OCI-LY7 (cell line): ENCODE measurements at regions not wholly inside any gene's neighbourhood (a gene's known extent, or its start where the extent isn't known, plus 50 kb on each side); places are given as distances from the start of the nearest gene placed in this dataset.
"Not testable (repeated sequence)": the region's sequence is repeated elsewhere in the genome, so short reads cannot be mapped to it uniquely, and the experiment has no call there.

Source experiments
- BruUV-seq: library from RNA; stranded (reverse); fragments of 400-500 nt; replicated peaks from 2 replicates; lab custom pipeline; 2021; lab: Mats Ljungman, UMichigan
- CTCF ChIA-PET: fragments of 300-600 bp; sonication (Branson Sonifier 250); formaldehyde crosslinking; loops from one replicate; lab custom pipeline; 2022; ENCODE audit warnings: antibody characterized with exemption; ENCODE audit not compliant: unreplicated experiment; lab: Charles Lee
- POLR2A ChIA-PET: fragments of 300-600 bp; sonication (Branson Sonifier 250); formaldehyde crosslinking; loops from one replicate; lab custom pipeline; 2022; ENCODE audit warnings: antibody characterized with exemption; lab: Charles Lee
- DNase-seq: peaks from one replicate; pipeline ENCODE4 v3.0.0-alpha.2; 2015; ENCODE audit warnings: low spot score
- H2AFZ ChIP-seq: fragments of 200-600 bp; sonication (generic), shearing (Covaris generic); 2 replicates; pipeline ENCODE4 v1.6.1; 2014; ENCODE audit warnings: mild to moderate bottlenecking, antibody characterized with exemption, low read length, moderate library complexity
- H3K27ac ChIP-seq: fragments of 200-600 bp; sonication (generic); 2 replicates; pipeline ENCODE4 v1.5.1; 2014; ENCODE audit warnings: mixed run types, low read depth, mild to moderate bottlenecking, moderate library complexity, low read length, inconsistent platforms; ENCODE audit not compliant: poor library complexity, severe bottlenecking
- H3K36me3 ChIP-seq: fragments of 200-600 bp; sonication (generic); 2 replicates; pipeline ENCODE4 v1.6.1; 2014; ENCODE audit warnings: mild to moderate bottlenecking, antibody characterized with exemption, low read length, moderate library complexity, mixed read lengths; ENCODE audit not compliant: insufficient read depth
- H3K4me1 ChIP-seq: fragments of 200-600 bp; sonication (generic); 2 replicates; pipeline ENCODE4 v1.5.1; 2014; ENCODE audit warnings: mild to moderate bottlenecking, low read length; ENCODE audit not compliant: insufficient read depth, poor library complexity, severe bottlenecking
- H3K4me2 ChIP-seq: fragments of 200-600 bp; sonication (generic); 2 replicates; pipeline ENCODE4 v1.6.1; 2014; ENCODE audit warnings: mild to moderate bottlenecking, low read length
- H3K4me3 ChIP-seq: fragments of 200-600 bp; sonication (generic); 2 replicates; pipeline ENCODE4 v1.5.1; 2014; ENCODE audit warnings: mild to moderate bottlenecking, low read depth, low read length; ENCODE audit not compliant: poor library complexity, severe bottlenecking
- H3K79me2 ChIP-seq: fragments of 200-600 bp; sonication (generic); 2 replicates; pipeline ENCODE4 v1.6.1; 2016; ENCODE audit warnings: low read depth, mild to moderate bottlenecking, low read length, moderate library complexity, mixed read lengths; ENCODE audit not compliant: insufficient read depth
- H3K9me2 ChIP-seq: fragments of 200-600 bp; sonication (generic); 2 replicates; pipeline ENCODE4 v1.6.1; 2016; ENCODE audit warnings: mild to moderate bottlenecking, low read length, mixed read lengths; ENCODE audit not compliant: insufficient read depth
- H3K9me3 ChIP-seq: fragments of 200-600 bp; sonication (generic); 2 replicates; pipeline ENCODE4 v1.6.1; 2014; ENCODE audit warnings: mild to moderate bottlenecking, mixed run types, low read length, mixed read lengths
- H4K20me1 ChIP-seq: fragments of 200-600 bp; sonication (generic); 2 replicates; pipeline ENCODE4 v1.6.1; 2014; ENCODE audit warnings: mild to moderate bottlenecking, antibody characterized with exemption, low read length, moderate library complexity, mixed read lengths; ENCODE audit not compliant: insufficient read depth
- intact Hi-C: fragments of 100-400 bp; cut with micrococcal nuclease; formaldehyde crosslinking; loops from one replicate; pipeline ENCODE4 v1.10.0; 2022; ENCODE audit not compliant: unreplicated experiment

- POLR2A ChIA-PET, H3K4me2 ChIP-seq, H3K9me3 ChIP-seq, intact Hi-C loops, H3K4me1 ChIP-seq, H4K20me1 ChIP-seq, BruUV-seq, H3K27ac ChIP-seq, DNase-seq, H2AFZ ChIP-seq, H3K9me2 ChIP-seq, H3K36me3 ChIP-seq, H3K4me3 ChIP-seq, H3K79me2 ChIP-seq, CTCF ChIA-PET: not testable (repeated sequence)
These were observed 164.6 kb downstream of the POTEH start for GRCh38 chr22:15854421-15854820.

DNA sequence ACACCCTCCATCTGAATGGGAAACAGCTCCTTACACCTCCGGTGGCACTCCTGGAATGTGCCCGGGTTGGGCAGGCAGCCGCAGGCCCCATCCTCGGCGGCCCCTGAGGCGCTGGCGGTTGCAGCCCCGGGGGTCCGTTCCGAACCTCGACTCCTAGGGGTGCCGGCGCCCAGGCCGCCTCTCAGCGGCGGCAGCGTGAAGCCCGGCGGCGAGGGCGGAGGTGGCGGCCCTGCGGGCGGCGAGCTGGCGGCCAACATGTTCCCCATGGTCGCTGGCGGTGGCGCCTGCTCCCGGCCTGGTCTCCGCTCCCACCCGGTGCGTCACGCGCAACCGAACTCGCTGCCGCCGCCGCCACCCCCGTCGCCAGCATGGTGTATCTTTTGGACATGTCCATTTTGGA is 165.2 kb downstream of the POTEH start:
- H3K4me3 ChIP-seq, H3K4me1 ChIP-seq, intact Hi-C loops, CTCF ChIA-PET, DNase-seq, H2AFZ ChIP-seq, H3K9me2 ChIP-seq, H3K27ac ChIP-seq, POLR2A ChIA-PET, H3K36me3 ChIP-seq, H4K20me1 ChIP-seq, H3K79me2 ChIP-seq, H3K4me2 ChIP-seq, H3K9me3 ChIP-seq, BruUV-seq: not testable (repeated sequence)

GRCh38 chr22:15880926-15881325 is 191.1 kb downstream of the POTEH start:
- POLR2A ChIA-PET, H3K4me2 ChIP-seq, H3K27ac ChIP-seq, H3K4me3 ChIP-seq, H3K4me1 ChIP-seq, H4K20me1 ChIP-seq, H3K36me3 ChIP-seq, DNase-seq, H2AFZ ChIP-seq, CTCF ChIA-PET, BruUV-seq, H3K79me2 ChIP-seq, H3K9me2 ChIP-seq, H3K9me3 ChIP-seq, intact Hi-C loops: not testable (repeated sequence)

DNA sequence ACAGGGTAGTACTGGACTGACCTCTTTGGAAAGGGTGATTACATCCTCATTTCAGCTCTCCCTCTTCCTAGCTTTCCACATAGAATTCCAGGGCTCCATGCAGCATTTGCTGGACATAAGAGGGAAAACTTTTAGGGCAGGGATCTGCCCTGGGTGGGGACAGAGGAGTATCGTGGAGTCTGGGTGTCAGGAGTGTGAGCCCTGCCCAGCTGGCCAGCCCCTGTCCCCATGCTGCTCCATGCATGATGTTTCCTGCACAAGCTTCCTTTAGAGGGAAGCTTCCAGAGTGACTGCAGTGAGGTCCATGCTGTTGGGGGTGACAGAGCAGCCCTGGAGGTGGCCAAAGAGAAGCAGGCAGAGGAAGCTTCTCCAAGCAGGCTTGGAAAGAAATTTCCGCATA is 214.5 kb downstream of the POTEH start:
- H3K9me3 ChIP-seq, H3K4me3 ChIP-seq, H2AFZ ChIP-seq, BruUV-seq, H3K4me1 ChIP-seq, H3K4me2 ChIP-seq, H3K36me3 ChIP-seq, intact Hi-C loops, DNase-seq, H3K9me2 ChIP-seq, POLR2A ChIA-PET, H3K79me2 ChIP-seq, H3K27ac ChIP-seq, H4K20me1 ChIP-seq, CTCF ChIA-PET: not testable (repeated sequence)

DNA sequence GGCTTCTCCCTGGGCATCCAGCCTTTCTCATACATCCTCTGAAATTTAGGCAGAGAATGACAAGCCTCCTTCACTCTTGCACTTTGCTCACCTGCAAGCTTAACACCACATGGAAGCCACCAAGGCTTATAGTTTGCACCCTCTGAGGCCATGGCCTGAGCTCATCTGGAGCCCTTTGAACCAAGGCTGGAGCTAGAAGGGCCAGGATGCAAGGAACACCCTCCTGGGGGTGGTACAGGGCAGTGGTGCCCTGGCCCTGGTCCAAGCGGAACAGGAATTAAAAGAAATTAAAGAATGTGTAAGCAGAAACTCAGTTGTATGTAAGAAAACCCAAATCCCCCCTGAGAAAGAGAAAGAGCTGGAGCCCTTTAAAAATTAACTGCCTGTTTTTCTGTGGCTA is 221.9 kb downstream of the POTEH start:
- H3K4me2 ChIP-seq, H3K9me2 ChIP-seq, DNase-seq, H3K9me3 ChIP-seq, H3K79me2 ChIP-seq, POLR2A ChIA-PET, H2AFZ ChIP-seq, BruUV-seq, intact Hi-C loops, H3K36me3 ChIP-seq, H3K4me3 ChIP-seq, H4K20me1 ChIP-seq, H3K4me1 ChIP-seq, H3K27ac ChIP-seq, CTCF ChIA-PET: not testable (repeated sequence)

DNA sequence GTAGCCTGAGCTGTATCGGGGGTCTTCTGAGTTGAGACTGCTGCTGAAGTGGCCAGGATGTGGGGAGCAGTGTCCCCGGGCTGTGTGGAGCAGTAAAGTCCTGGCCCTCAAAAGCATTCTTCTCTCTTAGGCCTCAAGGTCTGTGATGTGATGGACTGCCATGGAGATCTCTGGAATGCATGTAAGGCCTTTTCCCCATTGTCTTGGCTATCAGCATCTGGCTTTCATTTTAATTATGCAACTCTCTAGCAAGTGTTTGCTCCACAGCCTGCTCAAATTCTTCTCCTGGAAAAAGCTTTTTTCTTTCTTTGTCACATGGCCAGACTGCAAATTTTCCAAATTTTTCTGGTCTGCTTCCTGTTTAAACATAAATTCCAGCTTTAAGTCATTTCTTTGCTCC is 229.3 kb downstream of the POTEH start:
- H3K9me2 ChIP-seq, BruUV-seq, H3K4me1 ChIP-seq, H3K4me2 ChIP-seq, H3K36me3 ChIP-seq, DNase-seq, H4K20me1 ChIP-seq, CTCF ChIA-PET, H3K4me3 ChIP-seq, POLR2A ChIA-PET, H2AFZ ChIP-seq, H3K9me3 ChIP-seq, intact Hi-C loops, H3K79me2 ChIP-seq, H3K27ac ChIP-seq: not testable (repeated sequence)

DNA sequence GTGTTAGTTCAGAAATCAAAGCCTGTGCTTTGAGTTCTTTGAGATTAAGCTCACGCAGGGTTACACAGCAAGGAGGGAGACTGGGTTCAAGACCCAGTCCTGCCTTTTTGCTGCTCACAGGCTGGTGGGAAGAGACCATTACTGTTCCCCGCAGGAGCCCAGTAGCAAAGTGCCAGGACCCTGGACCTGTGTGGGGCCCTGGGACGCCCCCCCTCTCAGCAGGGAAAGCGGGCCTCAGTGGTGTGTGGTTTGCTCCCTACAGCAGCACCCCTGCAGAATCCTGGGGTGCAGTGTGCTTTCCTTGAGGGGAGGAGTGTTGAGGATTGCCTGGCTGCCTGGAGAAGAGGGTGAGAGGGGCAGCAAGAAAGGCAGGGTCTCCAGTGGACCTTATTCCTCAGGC is 231.1 kb downstream of the POTEH start:
- H3K36me3 ChIP-seq, CTCF ChIA-PET, H3K4me3 ChIP-seq, H3K79me2 ChIP-seq, H3K9me3 ChIP-seq, H3K4me2 ChIP-seq, H3K4me1 ChIP-seq, DNase-seq, H3K27ac ChIP-seq, H3K9me2 ChIP-seq, BruUV-seq, H4K20me1 ChIP-seq, H2AFZ ChIP-seq, POLR2A ChIA-PET, intact Hi-C loops: not testable (repeated sequence)
